Tibial nerve (tissue), 3 donors: ENCODE measurements at regions not wholly inside any gene's neighbourhood (a gene's known extent, or its start where the extent isn't known, plus 50 kb on each side); places are given as distances from the start of the nearest gene placed in this dataset.

Experiments
- CTCF ChIP-seq, 5 experiments: fragments of 200-600 bp in 3 of 5; fragments of 450-650 bp in 2 of 5; sonication (generic) in 3 of 5; IDR thresholded peaks; one replicate each; pipeline ENCODE4 v1.5.1; 2016 to 2019; ENCODE audit warnings: antibody characterized with exemption in 5 of 5, mild to moderate bottlenecking in 3 of 5, moderate library complexity in 2 of 5
- POLR2A ChIP-seq, 2 donors: fragments of 450-650 bp; IDR thresholded peaks; one replicate each; pipeline ENCODE4 v1.6.1; 2017; ENCODE audit warnings: antibody characterized with exemption in 2 of 2, mild to moderate bottlenecking in 2 of 2, moderate library complexity in 2 of 2

- TF ChIP-seq POLR2A (IDR thresholded peaks at IDR 0.05), result no peak
- no peak for TF ChIP-seq CTCF (IDR thresholded peaks at IDR 0.05)
These were observed 414.9 kb downstream of the CYLC2 start for GRCh38 chr9:103410059-103410458.
